GM23338 (cell line): ENCODE measurements at regions not wholly inside any gene's neighbourhood (a gene's known extent, or its start where the extent isn't known, plus 50 kb on each side); places are given as distances from the start of the nearest gene placed in this dataset.

Source experiments
- ATAC-seq: fragments of 200-7000 bp; cut with Tn5 transposase; 3 replicates; pipeline ENCODE4 v1.9.1; 2020
- DNase-seq: peaks from one replicate; pipeline ENCODE4 v3.0.0-alpha.2; 2015; ENCODE audit warnings: low spot score
- H2AFZ ChIP-seq: fragments of 200-600 bp; sonication (generic); 2 replicates; pipeline ENCODE4 v1.8.0; 2016; ENCODE audit warnings: antibody characterized with exemption, mild to moderate bottlenecking, moderate library complexity
- H3F3A ChIP-seq: fragments of 200-600 bp; sonication (generic); replicated peaks from 2 replicates; pipeline ENCODE4 v1.8.0; 2017; ENCODE audit warnings: antibody characterized with exemption, mixed run types, low read depth
- H3K27ac ChIP-seq: fragments of 200-600 bp; sonication (generic); 2 replicates; pipeline ENCODE4 v1.6.1; 2016; ENCODE audit warnings: low read depth
- H3K27me3 ChIP-seq: fragments of 200-600 bp; sonication (generic); 2 replicates; pipeline ENCODE4 v1.8.0; 2016; ENCODE audit warnings: mild to moderate bottlenecking, mixed run types, moderate library complexity; ENCODE audit not compliant: insufficient read depth
- H3K36me3 ChIP-seq: fragments of 200-600 bp; sonication (generic); 2 replicates; pipeline ENCODE4 v1.8.0; 2016; ENCODE audit warnings: mild to moderate bottlenecking; ENCODE audit not compliant: insufficient read depth
- H3K4me1 ChIP-seq: fragments of 200-600 bp; sonication (generic); 2 replicates; pipeline ENCODE4 v1.8.0; 2016; ENCODE audit warnings: mild to moderate bottlenecking, moderate library complexity; ENCODE audit not compliant: insufficient read depth
- H3K4me2 ChIP-seq: fragments of 200-600 bp; sonication (generic); 2 replicates; pipeline ENCODE4 v1.7.1; 2017; ENCODE audit warnings: mixed run types
- H3K4me3 ChIP-seq: fragments of 200-600 bp; sonication (generic); 2 replicates; pipeline ENCODE4 v1.6.1; 2016; ENCODE audit warnings: mixed run types
- H3K79me2 ChIP-seq: fragments of 200-600 bp; sonication (generic); replicated peaks from 2 replicates; pipeline ENCODE4 v1.8.0; 2017; ENCODE audit warnings: mild to moderate bottlenecking; ENCODE audit not compliant: insufficient read depth
- H3K9me2 ChIP-seq: fragments of 200-600 bp; sonication (generic); 2 replicates; pipeline ENCODE4 v1.8.0; 2017; ENCODE audit not compliant: insufficient read depth
- H4K20me1 ChIP-seq: fragments of 200-600 bp; sonication (generic); replicated peaks from 2 replicates; pipeline ENCODE4 v1.8.0; 2017; ENCODE audit warnings: mild to moderate bottlenecking; ENCODE audit not compliant: insufficient read depth
- H3K27ac Mint-ChIP-seq: 2 replicates; pipeline ENCODE4 v1.8.0; 2020; ENCODE audit warnings: inconsistent platforms, mild to moderate bottlenecking, moderate library complexity, mixed read lengths
- H3K27me3 Mint-ChIP-seq: 3 replicates; pipeline ENCODE4 v1.8.0; 2022; ENCODE audit warnings: low read depth, mild to moderate bottlenecking, moderate library complexity, mixed read lengths, inconsistent platforms; ENCODE audit not compliant: insufficient read depth, poor library complexity
- H3K36me3 Mint-ChIP-seq: 3 replicates; pipeline ENCODE4 v1.8.0; 2021; ENCODE audit warnings: low read depth, mild to moderate bottlenecking, inconsistent platforms, moderate library complexity, mixed read lengths
- H3K4me1 Mint-ChIP-seq: 3 replicates; pipeline ENCODE4 v1.8.0; 2020; ENCODE audit warnings: mild to moderate bottlenecking, inconsistent platforms, mixed read lengths
- H3K4me3 Mint-ChIP-seq: 3 replicates; pipeline ENCODE4 v1.8.0; 2021; ENCODE audit warnings: moderate library complexity, mild to moderate bottlenecking, inconsistent platforms, mixed read lengths
- H3K9me3 Mint-ChIP-seq: 3 replicates; pipeline ENCODE4 v1.8.0; 2020; ENCODE audit warnings: moderate library complexity, mild to moderate bottlenecking, inconsistent platforms, mixed read lengths
- CREB1 ChIP-seq: fragments of 250-450 bp; sonication (Bioruptor Pico); IDR thresholded peaks from 2 replicates; pipeline ENCODE4 v1.5.0; 2020; ENCODE audit warnings: low read depth, mild to moderate bottlenecking, moderate library complexity
- ETS1 ChIP-seq: IDR thresholded peaks from 2 replicates; pipeline ENCODE4 v1.6.1; 2016; ENCODE audit warnings: antibody characterized with exemption
- EZH2 ChIP-seq: fragments of 200-600 bp; sonication (generic); IDR thresholded peaks from one replicate; pipeline ENCODE4 v1.8.0; 2017; ENCODE audit warnings: antibody characterized with exemption, mild to moderate bottlenecking, low read depth; ENCODE audit not compliant: unreplicated experiment
- EZH2phosphoT487 ChIP-seq: fragments of 200-600 bp; sonication (generic); IDR thresholded peaks from one replicate; pipeline ENCODE4 v1.8.1; 2018; ENCODE audit warnings: antibody characterized with exemption; ENCODE audit not compliant: unreplicated experiment
- JUNB ChIP-seq: IDR thresholded peaks from one replicate; pipeline ENCODE4 v1.6.1; 2016; ENCODE audit warnings: antibody characterized with exemption; ENCODE audit not compliant: unreplicated experiment
- POLR2AphosphoS5 ChIP-seq: IDR thresholded peaks from 2 replicates; pipeline ENCODE4 v1.6.1; 2016; ENCODE audit warnings: antibody characterized with exemption, low read depth
- REST ChIP-seq: IDR thresholded peaks from one replicate; pipeline ENCODE4 v1.6.1; 2018; ENCODE audit warnings: antibody characterized with exemption; ENCODE audit not compliant: unreplicated experiment
- STAT1 ChIP-seq: IDR thresholded peaks from one replicate; pipeline ENCODE4 v1.6.1; 2016; ENCODE audit warnings: antibody characterized with exemption; ENCODE audit not compliant: unreplicated experiment
- ZNF114 ChIP-seq: fragments of 250-450 bp; sonication (Bioruptor Pico); IDR thresholded peaks from 2 replicates; pipeline ENCODE4 v1.5.0; 2020; ENCODE audit warnings: mild to moderate bottlenecking, moderate library complexity
- ZNF462 ChIP-seq: fragments of 250-450 bp; sonication (Bioruptor Pico); IDR thresholded peaks from 2 replicates; pipeline ENCODE4 v1.5.0; 2020; ENCODE audit warnings: mild to moderate bottlenecking, moderate library complexity

GRCh38 chr3:26196781-26197180 is 406.9 kb downstream of the OXSM start:
- H3K27ac ChIP-seq, result no peak overlapping the region
- DNase-seq (no peak), ATAC-seq (no peak)
- H3K4me1 ChIP-seq, result no peaks in the 10 kb centered on the region
- no peak overlapping the region for H3K27ac Mint-ChIP-seq
- no peaks in the 10 kb centered on the region for H3F3A ChIP-seq
- no peaks in the 10 kb centered on the region for H3K79me2 ChIP-seq
- H3K4me2 ChIP-seq, result no peak overlapping the region
- H3K36me3 Mint-ChIP-seq, result no peaks in the 10 kb centered on the region
- no peaks in the 10 kb centered on the region for H3K36me3 ChIP-seq
- H3K9me2 ChIP-seq, result no peaks in the 10 kb centered on the region
- H3K4me1 Mint-ChIP-seq, result no peaks in the 10 kb centered on the region
- H4K20me1 ChIP-seq, result no peaks in the 10 kb centered on the region
- no peaks in the 10 kb centered on the region for H3K9me3 Mint-ChIP-seq
- H3K4me3 Mint-ChIP-seq, result no peak overlapping the region
- no peak overlapping the region for H2AFZ ChIP-seq
- H3K4me3 ChIP-seq, result no peak overlapping the region
- no peaks in the 10 kb centered on the region for H3K27me3 ChIP-seq
- TF ChIP-seq JUNB, result no peak
- TF ChIP-seq EZH2, result no peak
- TF ChIP-seq POLR2AphosphoS5, result no peak
- no peak for TF ChIP-seq ZNF114 (CRISPR knock-in tag)
- TF ChIP-seq EZH2phosphoT487, result no peak
- no peak for TF ChIP-seq REST
- TF ChIP-seq STAT1, result no peak
- TF ChIP-seq ETS1, result no peak
- no peak for TF ChIP-seq CREB1 (CRISPR knock-in tag)
- no peak for TF ChIP-seq ZNF462 (CRISPR knock-in tag)
- H3K27me3 Mint-ChIP-seq, result no peaks in the 10 kb centered on the region
